OCI-LY3 (cell line): ENCODE measurements at regions not wholly inside any gene's neighbourhood (a gene's known extent, or its start where the extent isn't known, plus 50 kb on each side); places are given as distances from the start of the nearest gene placed in this dataset.

Source experiments
- CTCF ChIP-seq: fragments of 200-600, 300-600 bp; sonication (generic); IDR thresholded peaks from 2 replicates; pipeline ENCODE4 v1.5.1; 2014; ENCODE audit warnings: antibody characterized with exemption, low read length, low read depth
- EZH2phosphoT487 ChIP-seq: fragments of 200-600 bp; shearing (Covaris generic); IDR thresholded peaks from 2 replicates; pipeline ENCODE4 v1.6.1; 2018; ENCODE audit warnings: antibody characterized with exemption, mixed run types, low read depth

GRCh38 chr10:2392145-2392812, 655.0 kb upstream of the ADARB2 start:
- TF ChIP-seq CTCF (no peak), EZH2phosphoT487 (no peak)
